ENCODE measurements at regions not wholly inside any gene's neighbourhood (a gene's known extent, or its start where the extent isn't known, plus 50 kb on each side); places are given as distances from the start of the nearest gene placed in this dataset.

DNA sequence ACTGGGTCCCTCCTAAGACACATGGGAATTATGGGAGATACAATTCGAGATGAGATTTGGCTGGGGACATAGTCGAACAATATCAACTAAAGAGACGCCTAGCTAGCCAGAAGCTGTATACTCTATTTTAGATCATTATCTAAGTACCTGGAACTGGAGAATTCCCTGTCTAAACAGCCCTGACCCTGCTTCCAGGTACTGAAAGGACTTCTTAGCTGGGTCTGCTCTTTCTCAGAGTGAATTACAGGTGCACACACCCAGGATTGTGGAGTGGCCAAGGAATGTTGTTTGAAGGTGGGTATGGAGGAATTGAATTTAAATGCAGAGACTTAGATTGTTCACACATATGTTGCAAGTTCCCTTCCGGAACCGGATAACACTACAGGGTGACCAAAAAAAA, 733.0 kb downstream of the RPS29 start (continued):
- TF ChIP-seq, protein P1, sequence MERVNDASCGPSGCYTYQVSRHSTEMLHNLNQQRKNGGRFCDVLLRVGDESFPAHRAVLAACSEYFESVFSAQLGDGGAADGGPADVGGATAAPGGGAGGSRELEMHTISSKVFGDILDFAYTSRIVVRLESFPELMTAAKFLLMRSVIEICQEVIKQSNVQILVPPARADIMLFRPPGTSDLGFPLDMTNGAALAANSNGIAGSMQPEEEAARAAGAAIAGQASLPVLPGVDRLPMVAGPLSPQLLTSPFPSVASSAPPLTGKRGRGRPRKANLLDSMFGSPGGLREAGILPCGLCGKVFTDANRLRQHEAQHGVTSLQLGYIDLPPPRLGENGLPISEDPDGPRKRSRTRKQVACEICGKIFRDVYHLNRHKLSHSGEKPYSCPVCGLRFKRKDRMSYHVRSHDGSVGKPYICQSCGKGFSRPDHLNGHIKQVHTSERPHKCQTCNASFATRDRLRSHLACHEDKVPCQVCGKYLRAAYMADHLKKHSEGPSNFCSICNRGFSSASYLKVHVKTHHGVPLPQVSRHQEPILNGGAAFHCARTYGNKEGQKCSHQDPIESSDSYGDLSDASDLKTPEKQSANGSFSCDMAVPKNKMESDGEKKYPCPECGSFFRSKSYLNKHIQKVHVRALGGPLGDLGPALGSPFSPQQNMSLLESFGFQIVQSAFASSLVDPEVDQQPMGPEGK (CRISPR knock-in tag; IDR thresholded peaks at IDR 0.05; ENCODE audit: borderline replicate concordance): no peak
- no peak for TF ChIP-seq ZFP3 (CRISPR knock-in tag; IDR thresholded peaks at IDR 0.05)

DNA sequence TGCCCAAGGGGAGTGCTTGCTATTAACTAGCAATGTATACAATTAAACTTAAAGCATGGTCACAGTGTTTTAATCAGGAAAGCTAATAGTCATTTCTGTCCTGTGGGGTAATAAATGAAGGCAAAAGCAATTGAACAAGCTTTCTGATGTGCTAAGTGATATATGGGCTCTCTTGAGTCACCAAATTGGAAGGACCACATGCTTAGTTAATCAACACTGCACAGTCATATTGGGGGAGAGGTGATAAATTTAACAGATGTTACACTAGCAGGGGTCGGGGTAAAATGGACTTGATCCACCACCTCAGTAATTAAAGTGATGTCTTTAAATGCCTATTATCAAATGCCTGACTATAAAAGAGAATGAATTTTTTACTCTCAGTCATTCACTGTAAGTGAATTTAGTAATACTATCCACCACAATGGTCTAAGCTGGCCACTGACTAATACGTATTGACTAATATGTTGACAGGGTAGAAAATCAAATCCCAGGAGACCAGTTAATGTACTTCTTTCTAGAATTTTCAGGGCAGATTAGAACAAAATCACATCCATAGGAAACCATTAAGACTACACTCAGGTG, 736.3 kb downstream of the RPS29 start:
- no peak for TF ChIP-seq TOX (CRISPR knock-in tag; IDR thresholded peaks at IDR 0.05; ENCODE audit: borderline replicate concordance)
- no peak for TF ChIP-seq ARNTL (CRISPR knock-in tag; IDR thresholded peaks at IDR 0.05; ENCODE audit: borderline replicate concordance, low read depth)
- TF ChIP-seq ZC3H10 (CRISPR knock-in tag; IDR thresholded peaks at IDR 0.05): no peak
- TF ChIP-seq GLIS3 (CRISPR knock-in tag; IDR thresholded peaks at IDR 0.05): no peak
- TF ChIP-seq ZFP3 (CRISPR knock-in tag; IDR thresholded peaks at IDR 0.05): no peak
- no peak for TF ChIP-seq ESRRG (CRISPR knock-in tag; IDR thresholded peaks at IDR 0.05)
- TF ChIP-seq, protein P2, sequence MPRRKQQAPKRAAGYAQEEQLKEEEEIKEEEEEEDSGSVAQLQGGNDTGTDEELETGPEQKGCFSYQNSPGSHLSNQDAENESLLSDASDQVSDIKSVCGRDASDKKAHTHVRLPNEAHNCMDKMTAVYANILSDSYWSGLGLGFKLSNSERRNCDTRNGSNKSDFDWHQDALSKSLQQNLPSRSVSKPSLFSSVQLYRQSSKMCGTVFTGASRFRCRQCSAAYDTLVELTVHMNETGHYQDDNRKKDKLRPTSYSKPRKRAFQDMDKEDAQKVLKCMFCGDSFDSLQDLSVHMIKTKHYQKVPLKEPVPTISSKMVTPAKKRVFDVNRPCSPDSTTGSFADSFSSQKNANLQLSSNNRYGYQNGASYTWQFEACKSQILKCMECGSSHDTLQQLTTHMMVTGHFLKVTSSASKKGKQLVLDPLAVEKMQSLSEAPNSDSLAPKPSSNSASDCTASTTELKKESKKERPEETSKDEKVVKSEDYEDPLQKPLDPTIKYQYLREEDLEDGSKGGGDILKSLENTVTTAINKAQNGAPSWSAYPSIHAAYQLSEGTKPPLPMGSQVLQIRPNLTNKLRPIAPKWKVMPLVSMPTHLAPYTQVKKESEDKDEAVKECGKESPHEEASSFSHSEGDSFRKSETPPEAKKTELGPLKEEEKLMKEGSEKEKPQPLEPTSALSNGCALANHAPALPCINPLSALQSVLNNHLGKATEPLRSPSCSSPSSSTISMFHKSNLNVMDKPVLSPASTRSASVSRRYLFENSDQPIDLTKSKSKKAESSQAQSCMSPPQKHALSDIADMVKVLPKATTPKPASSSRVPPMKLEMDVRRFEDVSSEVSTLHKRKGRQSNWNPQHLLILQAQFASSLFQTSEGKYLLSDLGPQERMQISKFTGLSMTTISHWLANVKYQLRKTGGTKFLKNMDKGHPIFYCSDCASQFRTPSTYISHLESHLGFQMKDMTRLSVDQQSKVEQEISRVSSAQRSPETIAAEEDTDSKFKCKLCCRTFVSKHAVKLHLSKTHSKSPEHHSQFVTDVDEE (CRISPR knock-in tag; IDR thresholded peaks at IDR 0.05): no peak
- TF ChIP-seq, protein P3, sequence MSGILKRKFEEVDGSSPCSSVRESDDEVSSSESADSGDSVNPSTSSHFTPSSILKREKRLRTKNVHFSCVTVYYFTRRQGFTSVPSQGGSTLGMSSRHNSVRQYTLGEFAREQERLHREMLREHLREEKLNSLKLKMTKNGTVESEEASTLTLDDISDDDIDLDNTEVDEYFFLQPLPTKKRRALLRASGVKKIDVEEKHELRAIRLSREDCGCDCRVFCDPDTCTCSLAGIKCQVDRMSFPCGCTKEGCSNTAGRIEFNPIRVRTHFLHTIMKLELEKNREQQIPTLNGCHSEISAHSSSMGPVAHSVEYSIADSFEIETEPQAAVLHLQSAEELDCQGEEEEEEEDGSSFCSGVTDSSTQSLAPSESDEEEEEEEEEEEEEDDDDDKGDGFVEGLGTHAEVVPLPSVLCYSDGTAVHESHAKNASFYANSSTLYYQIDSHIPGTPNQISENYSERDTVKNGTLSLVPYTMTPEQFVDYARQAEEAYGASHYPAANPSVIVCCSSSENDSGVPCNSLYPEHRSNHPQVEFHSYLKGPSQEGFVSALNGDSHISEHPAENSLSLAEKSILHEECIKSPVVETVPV (CRISPR knock-in tag; IDR thresholded peaks at IDR 0.05): no peak
- no peak for TF ChIP-seq RARB (CRISPR knock-in tag; IDR thresholded peaks at IDR 0.05)
- no peak for TF ChIP-seq ZNF8 (CRISPR knock-in tag; IDR thresholded peaks at IDR 0.05)
- no peak for TF ChIP-seq ZFP30 (CRISPR knock-in tag; IDR thresholded peaks at IDR 0.05)
- no peak for TF ChIP-seq BACH2 (CRISPR knock-in tag; IDR thresholded peaks at IDR 0.05; ENCODE audit: borderline replicate concordance)
- no peak for TF ChIP-seq CSDC2 (CRISPR knock-in tag; IDR thresholded peaks at IDR 0.05)
- TF ChIP-seq TCF4 (CRISPR knock-in tag; IDR thresholded peaks at IDR 0.05; ENCODE audit: borderline replicate concordance): no peak
- TF ChIP-seq, protein P1 (CRISPR knock-in tag; IDR thresholded peaks at IDR 0.05; ENCODE audit: borderline replicate concordance): no peak
- TF ChIP-seq ZNF565 (CRISPR knock-in tag; conservative IDR thresholded peaks at IDR 0.05; ENCODE audit: low read depth): no peak
- TF ChIP-seq SNAI2 (CRISPR knock-in tag; IDR thresholded peaks at IDR 0.05): no peak
- no peak for TF ChIP-seq OSR1 (CRISPR knock-in tag; IDR thresholded peaks at IDR 0.05)
- TF ChIP-seq ISL1 (CRISPR knock-in tag; IDR thresholded peaks at IDR 0.05): no peak
- no peak for ATAC-seq

DNA sequence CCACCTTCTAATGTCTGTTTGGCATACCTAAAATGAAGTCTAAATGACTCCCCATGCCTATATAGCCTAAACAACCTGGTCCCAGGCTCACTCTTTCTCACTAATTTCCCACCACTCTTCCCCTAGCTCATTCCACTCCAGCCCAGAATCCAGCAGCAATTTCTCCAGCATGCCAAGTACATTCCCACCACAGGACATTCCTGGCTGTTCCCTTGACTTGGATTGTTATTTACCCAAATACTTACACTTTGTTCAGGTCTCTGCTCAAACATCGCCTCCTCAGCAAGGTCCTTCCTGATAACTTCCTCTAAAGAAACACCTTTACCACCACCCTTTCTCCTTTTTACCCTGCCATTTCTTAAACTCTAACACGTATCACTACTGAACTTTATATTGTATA, 743.4 kb downstream of the RPS29 start:
- ATAC-seq: no peak
- TF ChIP-seq ZNF70 (CRISPR knock-in tag; IDR thresholded peaks at IDR 0.05) (no peak), TCF4 (CRISPR knock-in tag; IDR thresholded peaks at IDR 0.05; ENCODE audit: borderline replicate concordance) (no peak), ARNTL (CRISPR knock-in tag; IDR thresholded peaks at IDR 0.05; ENCODE audit: borderline replicate concordance, low read depth) (no peak), BACH2 (CRISPR knock-in tag; IDR thresholded peaks at IDR 0.05; ENCODE audit: borderline replicate concordance) (no peak), GLIS3 (CRISPR knock-in tag; IDR thresholded peaks at IDR 0.05) (no peak), ZNF565 (CRISPR knock-in tag; conservative IDR thresholded peaks at IDR 0.05; ENCODE audit: low read depth) (no peak), SNAI2 (CRISPR knock-in tag; IDR thresholded peaks at IDR 0.05) (no peak), CSDC2 (CRISPR knock-in tag; IDR thresholded peaks at IDR 0.05) (no peak), ZC3H10 (CRISPR knock-in tag; IDR thresholded peaks at IDR 0.05) (no peak), ISL1 (CRISPR knock-in tag; IDR thresholded peaks at IDR 0.05) (no peak), OSR1 (CRISPR knock-in tag; IDR thresholded peaks at IDR 0.05) (no peak)
- TF ChIP-seq, protein P2 (CRISPR knock-in tag; IDR thresholded peaks at IDR 0.05): no peak
- TF ChIP-seq, protein P1 (CRISPR knock-in tag; IDR thresholded peaks at IDR 0.05; ENCODE audit: borderline replicate concordance): no peak
- TF ChIP-seq, protein P3 (CRISPR knock-in tag; IDR thresholded peaks at IDR 0.05): no peak

Data from SK-N-SH treated with all-trans-retinoic acid at 6 μM for 48 hours (cell line).